HUES48 (cell line): ENCODE measurements at regions not wholly inside any gene's neighbourhood (a gene's known extent, or its start where the extent isn't known, plus 50 kb on each side); places are given as distances from the start of the nearest gene placed in this dataset.
A peak's percentile ranks its signal among the peaks of the same experiment; 100 is the strongest.

Experiments
- H3K27ac ChIP-seq: one replicate; pipeline ENCODE4 v1.7.0; 2013; ENCODE audit warnings: low read depth, low read length, inconsistent platforms
- H3K27me3 ChIP-seq: 2 replicates; pipeline ENCODE4 v1.6.1; 2013; ENCODE audit warnings: mild to moderate bottlenecking, low read length; ENCODE audit not compliant: control insufficient read depth, insufficient read depth
- H3K36me3 ChIP-seq: 2 replicates; pipeline ENCODE4 v1.6.1; 2013; ENCODE audit warnings: low read length; ENCODE audit not compliant: control insufficient read depth, insufficient read depth
- H3K4me1 ChIP-seq: 2 replicates; pipeline ENCODE4 v1.6.1; 2013; ENCODE audit warnings: mild to moderate bottlenecking, low read length; ENCODE audit not compliant: control insufficient read depth, insufficient read depth
- H3K4me3 ChIP-seq: 2 replicates; pipeline ENCODE4 v1.5.1; 2013; ENCODE audit warnings: mild to moderate bottlenecking, low read depth, low read length
- H3K9ac ChIP-seq: 2 replicates; pipeline ENCODE4 v1.6.1; 2013; ENCODE audit warnings: mild to moderate bottlenecking, low read depth, low read length, moderate library complexity
- H3K9me3 ChIP-seq: 2 replicates; pipeline ENCODE4 v1.6.1; 2013; ENCODE audit warnings: low read length; ENCODE audit not compliant: control insufficient read depth, insufficient read depth

DNA sequence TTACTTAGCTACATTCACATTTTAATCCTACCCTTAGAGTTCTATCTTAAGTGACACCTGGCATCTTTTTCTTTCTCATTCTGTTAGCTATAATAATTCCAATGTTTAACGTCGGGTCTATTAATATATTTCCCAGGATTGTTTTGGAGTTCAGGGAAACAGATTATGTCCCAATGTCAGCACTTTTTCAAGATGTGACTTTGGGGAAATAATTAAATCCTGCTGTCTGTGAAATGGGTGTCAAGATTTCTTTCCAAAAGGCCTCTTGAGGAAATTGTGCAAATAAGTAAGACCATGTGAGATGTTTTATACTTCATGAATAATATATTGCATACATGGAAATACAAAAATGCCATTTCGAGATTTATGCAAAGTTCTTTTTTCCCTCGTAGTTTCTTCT lies 887.6 kb upstream of the SEL1L start:
- H3K9ac ChIP-seq = no peak overlapping the region
- no peaks in the 10 kb centered on the region for H3K36me3 ChIP-seq
- H3K27ac ChIP-seq = no peak overlapping the region
- no peaks in the 10 kb centered on the region for H3K9me3 ChIP-seq
- no peak overlapping the region for H3K4me3 ChIP-seq
- H3K4me1 ChIP-seq = peaks cover 12% of the 10 kb centered on the region; the same call in 1 of the 2 replicates
- H3K27me3 ChIP-seq = no peaks in the 10 kb centered on the region

DNA sequence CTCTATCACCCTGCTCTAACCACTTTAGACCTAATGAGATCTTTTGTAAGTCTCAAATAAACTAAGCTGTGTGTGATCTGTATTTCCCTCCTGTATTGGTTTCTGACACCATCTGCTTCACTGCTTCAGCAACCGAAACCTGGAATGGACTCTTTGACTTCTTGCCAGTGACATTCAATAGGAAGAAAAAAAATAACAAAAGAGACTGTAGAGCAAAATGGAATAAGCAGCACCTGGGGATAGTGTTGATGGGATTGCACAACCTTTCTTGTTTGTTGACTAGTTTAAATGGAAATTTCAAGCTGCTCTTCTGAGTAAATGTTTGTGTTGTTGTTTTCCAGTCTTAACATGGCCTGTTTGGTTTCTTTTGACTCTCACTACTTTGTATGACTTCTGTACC lies 888.6 kb upstream of the SEL1L start:
- Histone ChIP-seq H3K27me3 (no peaks in the 10 kb centered on the region), H3K27ac (no peak overlapping the region), H3K9me3 (no peaks in the 10 kb centered on the region), H3K4me1 (peaks cover 16% of the 10 kb centered on the region; the same call in 1 of the 2 replicates), H3K9ac (no peak overlapping the region), H3K36me3 (no peaks in the 10 kb centered on the region), H3K4me3 (no peak overlapping the region)

GRCh38 chr14:82425261-82425660 lies 891.6 kb upstream of the SEL1L start:
- H3K4me1 ChIP-seq = peaks cover 16% of the 10 kb centered on the region; the same call in 1 of the 2 replicates
- H3K9me3 ChIP-seq = no peaks in the 10 kb centered on the region
- no peaks in the 10 kb centered on the region for H3K27me3 ChIP-seq
- H3K4me3 ChIP-seq = no peak overlapping the region
- no peak overlapping the region for H3K9ac ChIP-seq
- no peaks in the 10 kb centered on the region for H3K36me3 ChIP-seq
- H3K27ac ChIP-seq = no peak overlapping the region

- Histone ChIP-seq H3K9ac (no peak overlapping the region), H3K27me3 (no peaks in the 10 kb centered on the region), H3K36me3 (no peaks in the 10 kb centered on the region), H3K27ac (no peak overlapping the region), H3K9me3 (no peaks in the 10 kb centered on the region), H3K4me1 (peaks cover 22% of the 10 kb centered on the region), H3K4me3 (no peak overlapping the region)
These were observed 897.4 kb upstream of the SEL1L start for GRCh38 chr14:82431031-82431430.

DNA sequence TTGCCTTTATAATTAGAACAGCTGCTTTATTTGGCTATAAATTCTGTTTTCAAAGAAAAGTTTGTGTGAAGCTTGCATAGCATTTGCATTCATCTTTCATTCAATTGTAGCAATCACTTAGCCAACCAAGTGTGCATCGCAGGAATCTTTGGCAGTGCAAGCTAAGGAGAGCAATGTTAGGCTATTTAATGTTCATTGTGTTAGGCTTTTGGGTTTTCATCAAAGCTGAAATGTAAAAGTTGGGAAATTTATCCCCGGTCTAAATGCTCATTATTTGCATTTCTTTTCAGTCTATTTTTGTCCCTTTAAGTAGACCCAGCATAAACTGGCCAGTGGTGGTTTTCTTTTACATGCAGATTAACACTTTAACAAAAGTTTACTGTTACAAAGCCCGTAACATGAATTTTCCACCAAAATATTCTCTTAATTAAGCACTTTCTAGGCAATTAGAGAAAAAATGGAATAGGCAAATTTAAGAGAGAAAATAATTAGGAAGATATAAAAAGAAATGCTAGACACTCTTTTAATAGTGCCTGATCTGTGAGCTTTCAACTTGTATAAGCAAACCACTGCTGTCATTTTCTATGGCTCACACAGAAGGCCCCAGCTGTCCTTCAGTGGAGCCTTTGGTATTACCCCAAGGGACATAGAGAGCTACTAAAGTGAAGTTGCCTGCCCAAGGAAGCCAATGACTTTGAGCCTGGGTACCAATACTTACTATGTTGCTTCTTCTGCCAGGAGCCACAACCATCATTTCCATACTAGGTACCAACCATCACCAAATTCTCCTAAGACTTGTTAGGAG lies 898.9 kb upstream of the SEL1L start:
- no peaks in the 10 kb centered on the region for H3K9me3 ChIP-seq
- H3K9ac ChIP-seq = no peak overlapping the region
- no peaks in the 10 kb centered on the region for H3K27me3 ChIP-seq
- H3K27ac ChIP-seq = peak overlapping the region; percentile 20
- H3K4me1 ChIP-seq = peaks cover 18% of the 10 kb centered on the region
- no peaks in the 10 kb centered on the region for H3K36me3 ChIP-seq
- peak overlapping the region; percentile 17; the same call in 1 of the 2 replicates for H3K4me3 ChIP-seq

DNA sequence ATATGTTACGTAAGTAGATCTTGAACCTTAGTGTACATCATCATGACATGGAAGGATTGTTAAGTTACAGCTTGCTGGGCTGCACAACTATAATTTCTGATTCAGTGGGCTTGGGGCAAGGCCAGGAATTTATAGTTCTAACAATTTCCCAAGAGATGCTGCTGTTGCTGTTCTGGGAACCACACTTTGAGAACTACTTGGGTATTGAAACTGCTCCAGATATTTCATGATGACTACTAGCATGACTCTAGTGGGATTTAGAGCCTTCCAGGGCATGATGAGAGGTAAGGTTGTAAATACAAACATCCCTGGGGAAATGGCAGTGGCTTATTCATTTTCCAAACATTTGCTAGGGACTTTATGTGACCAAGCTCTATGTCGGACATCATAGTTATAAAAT lies 904.8 kb upstream of the SEL1L start:
- Histone ChIP-seq H3K9ac (no peak overlapping the region), H3K4me3 (no peak overlapping the region), H3K27ac (no peak overlapping the region), H3K4me1 (no peaks in the 10 kb centered on the region), H3K36me3 (no peaks in the 10 kb centered on the region), H3K27me3 (no peaks in the 10 kb centered on the region), H3K9me3 (no peaks in the 10 kb centered on the region)

DNA sequence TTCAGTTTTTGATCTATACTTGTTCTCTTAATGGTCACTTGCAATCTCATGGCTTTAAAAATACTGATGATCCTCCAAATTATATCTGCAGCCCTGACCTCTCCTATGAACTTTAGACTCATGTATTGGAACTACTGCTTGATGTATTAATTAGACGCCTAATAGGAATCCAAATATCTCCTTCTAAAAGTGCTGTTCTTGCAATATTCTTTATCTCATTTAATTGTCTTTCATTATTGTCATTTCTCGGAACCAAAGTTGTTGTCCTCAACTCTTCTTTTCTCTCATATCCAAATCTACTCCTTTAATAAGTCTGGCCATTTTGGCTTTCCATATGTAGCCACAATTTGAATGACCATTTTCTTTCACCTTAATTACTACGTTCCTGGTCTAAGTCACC lies 907.6 kb upstream of the SEL1L start:
- Histone ChIP-seq H3K27me3 (no peaks in the 10 kb centered on the region), H3K36me3 (no peaks in the 10 kb centered on the region), H3K4me1 (no peaks in the 10 kb centered on the region), H3K9me3 (no peaks in the 10 kb centered on the region), H3K4me3 (no peak overlapping the region), H3K27ac (no peak overlapping the region), H3K9ac (no peak overlapping the region)

GRCh38 chr14:82445810-82446570 lies 912.3 kb upstream of the SEL1L start:
- Histone ChIP-seq H3K27ac (no peak overlapping the region), H3K9ac (no peak overlapping the region), H3K4me1 (no peaks in the 10 kb centered on the region), H3K9me3 (no peaks in the 10 kb centered on the region), H3K4me3 (no peak overlapping the region), H3K36me3 (no peaks in the 10 kb centered on the region), H3K27me3 (no peaks in the 10 kb centered on the region)

DNA sequence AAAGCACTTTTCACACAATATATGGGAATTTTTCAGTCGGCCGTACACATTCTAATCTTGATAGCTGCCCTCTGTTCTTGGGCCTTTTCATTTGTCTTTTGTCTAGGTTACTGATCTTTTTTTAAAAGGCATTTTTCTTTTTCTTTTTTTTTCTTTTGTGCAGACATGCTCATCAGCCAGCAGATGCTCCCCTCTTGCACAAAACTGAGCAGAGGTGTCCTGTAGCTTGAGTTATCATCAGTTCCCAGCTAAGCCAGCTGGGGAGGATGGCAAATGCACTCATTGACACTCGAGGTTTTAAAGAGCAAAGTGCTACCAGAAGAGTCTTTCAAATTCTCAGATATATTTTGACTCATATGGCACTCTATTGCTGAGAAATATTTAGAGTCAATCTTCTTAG lies 913.9 kb upstream of the SEL1L start:
- no peaks in the 10 kb centered on the region for H3K27me3 ChIP-seq
- no peak overlapping the region for H3K4me3 ChIP-seq
- no peaks in the 10 kb centered on the region for H3K9me3 ChIP-seq
- H3K9ac ChIP-seq = no peak overlapping the region
- peaks cover 4% of the 10 kb centered on the region; the same call in 1 of the 2 replicates for H3K4me1 ChIP-seq
- no peaks in the 10 kb centered on the region for H3K36me3 ChIP-seq
- H3K27ac ChIP-seq = no peak overlapping the region

DNA sequence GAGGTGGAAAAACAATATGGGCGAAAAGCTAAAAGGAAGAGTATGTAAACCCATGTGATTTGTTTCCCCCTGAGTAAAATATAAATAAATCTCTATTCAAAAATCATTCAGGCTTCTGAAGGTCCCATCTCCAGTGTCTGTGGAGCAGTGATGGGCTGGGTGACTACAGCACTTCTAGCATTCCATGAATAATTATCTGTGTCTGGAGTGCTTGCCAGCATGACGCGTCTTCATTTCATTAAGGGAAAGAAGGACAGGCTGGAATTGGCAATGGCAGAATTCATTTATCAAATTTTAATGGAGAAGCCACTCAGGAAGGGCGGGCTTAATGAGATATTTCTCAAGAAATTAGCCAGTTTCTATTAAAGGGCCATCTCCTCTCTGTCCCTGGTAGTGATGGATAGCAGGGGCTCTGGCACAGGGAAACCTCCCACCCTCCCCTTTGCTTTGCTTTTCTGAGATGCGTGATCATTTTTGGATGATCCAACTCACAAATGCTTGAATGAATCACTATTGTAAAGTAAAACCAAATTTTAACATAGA lies 916.3 kb upstream of the SEL1L start:
- Histone ChIP-seq H3K27me3 (no peaks in the 10 kb centered on the region), H3K9ac (no peak overlapping the region), H3K4me1 (peaks cover 4% of the 10 kb centered on the region; the same call in 1 of the 2 replicates), H3K27ac (no peak overlapping the region), H3K36me3 (no peaks in the 10 kb centered on the region), H3K9me3 (no peaks in the 10 kb centered on the region), H3K4me3 (no peak overlapping the region)

- Histone ChIP-seq H3K27me3 (no peaks in the 10 kb centered on the region), H3K9ac (no peak overlapping the region), H3K36me3 (no peaks in the 10 kb centered on the region), H3K4me1 (peaks cover 4% of the 10 kb centered on the region; the same call in 1 of the 2 replicates), H3K9me3 (no peaks in the 10 kb centered on the region), H3K4me3 (no peak overlapping the region), H3K27ac (no peak overlapping the region)
These were observed 918.0 kb upstream of the SEL1L start for GRCh38 chr14:82451675-82452074.
